H9 (cell line): ENCODE measurements at regions not wholly inside any gene's neighbourhood (a gene's known extent, or its start where the extent isn't known, plus 50 kb on each side); places are given as distances from the start of the nearest gene placed in this dataset.

Source experiments
- DNase-seq: peaks from one replicate; pipeline ENCODE4 v3.0.0-alpha.2; 2017
- H2AFZ ChIP-seq: one replicate; pipeline ENCODE4 v1.6.1; 2013; ENCODE audit warnings: mild to moderate bottlenecking, low read length, control low read depth, moderate library complexity
- H2AK5ac ChIP-seq: 2 replicates; pipeline ENCODE4 v1.6.1; 2013; ENCODE audit warnings: low read length, control low read depth, mixed read lengths; ENCODE audit not compliant: insufficient read length
- H2BK120ac ChIP-seq: one replicate; pipeline ENCODE4 v1.6.1; 2013; ENCODE audit warnings: low read depth, mild to moderate bottlenecking, low read length, control low read depth, inconsistent platforms; ENCODE audit not compliant: poor library complexity, severe bottlenecking
- H2BK12ac ChIP-seq: 2 replicates; pipeline ENCODE4 v1.6.1; 2013; ENCODE audit warnings: low read length, control low read depth, mixed read lengths, low read depth; ENCODE audit not compliant: insufficient read length
- H2BK15ac ChIP-seq: 2 replicates; pipeline ENCODE4 v1.6.1; 2013; ENCODE audit warnings: low read depth, low read length, control low read depth
- H2BK20ac ChIP-seq: one replicate; pipeline ENCODE4 v1.6.1; 2013; ENCODE audit warnings: low read depth, mild to moderate bottlenecking, low read length, control low read depth, inconsistent platforms; ENCODE audit not compliant: poor library complexity, severe bottlenecking
- H2BK5ac ChIP-seq: 2 replicates; pipeline ENCODE4 v1.6.1; 2013; ENCODE audit warnings: low read length, control low read depth, mixed read lengths; ENCODE audit not compliant: insufficient read length
- H3K14ac ChIP-seq: 2 replicates; pipeline ENCODE4 v1.6.1; 2013; ENCODE audit warnings: low read length, control low read depth; ENCODE audit not compliant: insufficient read depth
- H3K18ac ChIP-seq: 2 replicates; pipeline ENCODE4 v1.6.1; 2013; ENCODE audit warnings: low read depth, mild to moderate bottlenecking, mixed read lengths, low read length, control low read depth; ENCODE audit not compliant: insufficient read length
- H3K23ac ChIP-seq: 2 replicates; pipeline ENCODE4 v1.6.1; 2013; ENCODE audit warnings: low read length, control low read depth, mixed read lengths, low read depth; ENCODE audit not compliant: insufficient read length
- H3K23me2 ChIP-seq: 2 replicates; pipeline ENCODE4 v1.6.1; 2013; ENCODE audit warnings: low read depth, mild to moderate bottlenecking, mixed read lengths, low read length, control low read depth; ENCODE audit not compliant: insufficient read length, poor library complexity, severe bottlenecking
- H3K27ac ChIP-seq: 2 replicates; pipeline ENCODE4 v1.5.1; 2013; ENCODE audit warnings: low read length, control low read depth, mixed read lengths, low read depth; ENCODE audit not compliant: insufficient read length
- H3K27me3 ChIP-seq: 2 replicates; pipeline ENCODE4 v1.6.1; 2013; ENCODE audit warnings: low read length, control low read depth, inconsistent platforms; ENCODE audit not compliant: insufficient read depth
- H3K4ac ChIP-seq: 2 replicates; pipeline ENCODE4 v1.6.1; 2013; ENCODE audit warnings: low read depth, mild to moderate bottlenecking, control low read depth, inconsistent platforms, low read length, moderate library complexity
- H3K4me1 ChIP-seq: 2 replicates; pipeline ENCODE4 v1.6.1; 2013; ENCODE audit warnings: low read length, control low read depth, inconsistent platforms; ENCODE audit not compliant: insufficient read depth
- H3K4me2 ChIP-seq: 2 replicates; pipeline ENCODE4 v1.6.1; 2013; ENCODE audit warnings: low read length, control low read depth, mixed read lengths; ENCODE audit not compliant: insufficient read length, insufficient read depth
- H3K56ac ChIP-seq: 2 replicates; pipeline ENCODE4 v1.6.1; 2013; ENCODE audit warnings: low read depth, mild to moderate bottlenecking, mixed read lengths, low read length, control low read depth; ENCODE audit not compliant: insufficient read length
- H3K79me1 ChIP-seq: 2 replicates; pipeline ENCODE4 v1.6.1; 2013; ENCODE audit warnings: low read depth, mild to moderate bottlenecking, moderate library complexity, low read length, control low read depth, inconsistent platforms; ENCODE audit not compliant: insufficient read depth, poor library complexity, severe bottlenecking
- H3K79me2 ChIP-seq: 2 replicates; pipeline ENCODE4 v1.6.1; 2013; ENCODE audit warnings: low read length, control low read depth, inconsistent platforms; ENCODE audit not compliant: insufficient read depth
- H3K9ac ChIP-seq: 2 replicates; pipeline ENCODE4 v1.6.1; 2013; ENCODE audit warnings: low read length, control low read depth, mixed read lengths; ENCODE audit not compliant: insufficient read length; ENCODE audit errors: extremely low read depth
- H3K9me3 ChIP-seq: one replicate; pipeline ENCODE4 v1.6.1; 2013; ENCODE audit warnings: low read depth, low read length, inconsistent platforms; ENCODE audit not compliant: control insufficient read depth
- H3T11ph ChIP-seq: one replicate; pipeline ENCODE4 v1.6.1; 2013; ENCODE audit warnings: mild to moderate bottlenecking, low read length, control low read depth, inconsistent platforms
- H4K20me1 ChIP-seq: one replicate; pipeline ENCODE4 v1.6.1; 2013; ENCODE audit not compliant: control insufficient read depth, insufficient read length, insufficient read depth
- H4K5ac ChIP-seq: 2 replicates; pipeline ENCODE4 v1.6.1; 2013; ENCODE audit warnings: low read depth, mild to moderate bottlenecking, mixed read lengths, low read length, control low read depth; ENCODE audit not compliant: insufficient read length
- H4K8ac ChIP-seq: replicated peaks from 2 replicates; pipeline ENCODE4 v1.6.1; 2013; ENCODE audit warnings: low read length, control low read depth, mixed read lengths, low read depth; ENCODE audit not compliant: insufficient read length
- H4K91ac ChIP-seq: 2 replicates; pipeline ENCODE4 v1.6.1; 2013; ENCODE audit warnings: low read depth, mild to moderate bottlenecking, moderate library complexity, mixed read lengths, low read length, control low read depth; ENCODE audit not compliant: insufficient read length
- H3K27ac Mint-ChIP-seq, 3 experiments: 2 replicates in 2 of 3; 3 replicates in 1 of 3; pipeline ENCODE4 v1.8.0; 2020 to 2021; ENCODE audit warnings: mixed read lengths in 3 of 3, mild to moderate bottlenecking in 1 of 3, moderate library complexity in 1 of 3
- H3K27me3 Mint-ChIP-seq: 2 replicates; pipeline ENCODE4 v1.8.0; 2021; ENCODE audit warnings: low read depth, mild to moderate bottlenecking, moderate library complexity, mixed read lengths
- H3K36me3 Mint-ChIP-seq, 3 experiments: 2 replicates in 2 of 3; 3 replicates in 1 of 3; pipeline ENCODE4 v1.8.0; 2020 to 2021; ENCODE audit warnings: low read depth in 3 of 3, mixed read lengths in 3 of 3; ENCODE audit not compliant: insufficient read depth in 1 of 3
- H3K4me1 Mint-ChIP-seq, 2 experiments: 2 replicates each; pipeline ENCODE4 v1.8.0; 2020; ENCODE audit warnings: mixed read lengths in 2 of 2
- H3K4me3 Mint-ChIP-seq, 2 experiments: 2 replicates in 1 of 2; 3 replicates in 1 of 2; pipeline ENCODE4 v1.8.0; 2020 to 2021; ENCODE audit warnings: mild to moderate bottlenecking in 2 of 2, mixed read lengths in 2 of 2, moderate library complexity in 1 of 2
- H3K9me3 Mint-ChIP-seq, 2 experiments: 2 replicates in 1 of 2; 3 replicates in 1 of 2; pipeline ENCODE4 v1.8.0; 2020; ENCODE audit warnings: mild to moderate bottlenecking in 2 of 2, mixed read lengths in 2 of 2, moderate library complexity in 1 of 2
- CTCF ChIP-seq: fragments of 200-600 bp; sonication (generic); conservative IDR thresholded peaks from 3 replicates; pipeline ENCODE4 v1.8.0; 2021; ENCODE audit warnings: antibody characterized with exemption, mild to moderate bottlenecking
- WGBS: extraction: QIAGEN DNeasy Blood & Tissue Kit; methylation state at CpG from one replicate; pipeline ENCODE4 v1.1.7; 2013; ENCODE audit warnings: missing lambda C conversion rate, low lambda C conversion rate, mixed read lengths; ENCODE audit not compliant: insufficient read length; ENCODE audit errors: extremely low coverage; 5-methylcytosine and 5-hydroxymethylcytosine counted together

GRCh38 chr7:25820432-25821040 is 331.5 kb upstream of the NFE2L3 start:
- Histone ChIP-seq H3K27me3 (no peaks in the 10 kb centered on the region), H3K56ac (no peak overlapping the region), H2AK5ac (no peak overlapping the region), H3T11ph (no peak overlapping the region), H2BK20ac (no peak overlapping the region), H3K4me1 (peaks cover 2% of the 10 kb centered on the region; the same call in 1 of the 2 replicates), H3K4ac (no peak overlapping the region), H4K5ac (no peak overlapping the region), H4K8ac (no peak overlapping the region), H3K27ac (no peak overlapping the region), H3K79me1 (no peaks in the 10 kb centered on the region), H3K4me2 (no peak overlapping the region), H3K79me2 (no peaks in the 10 kb centered on the region), H3K9me3 (no peaks in the 10 kb centered on the region), H4K20me1 (no peaks in the 10 kb centered on the region), H2AFZ (no peak overlapping the region), H3K18ac (no peak overlapping the region), H3K23ac (no peak overlapping the region), H2BK15ac (no peak overlapping the region), H2BK120ac (no peak overlapping the region), H3K9ac (no peak overlapping the region), H2BK5ac (no peak overlapping the region), H4K91ac (no peak overlapping the region), H3K14ac (no peak overlapping the region), H2BK12ac (no peak overlapping the region), H3K23me2 (no peaks in the 10 kb centered on the region)
- Mint-ChIP-seq H3K27me3 (peaks cover 1% of the 10 kb centered on the region; the same call in 1 of the 2 replicates), H3K36me3 (no peaks in the 10 kb centered on the region), H3K27ac (no peak overlapping the region), H3K4me3 (no peak overlapping the region), H3K4me1 (peaks cover 15 to 22% of the 10 kb centered on the region in 2 experiments), H3K9me3 (no peaks in the 10 kb centered on the region; a peak in 1 of 5 replicates)
- TF ChIP-seq CTCF: peak; percentile 87
- no peak for DNase-seq
- WGBS: no CpG with 5 or more reads among the region's 5 CpGs
